ENCODE measurements at regions not wholly inside any gene's neighbourhood (a gene's known extent, or its start where the extent isn't known, plus 50 kb on each side); places are given as distances from the start of the nearest gene placed in this dataset.

DNA sequence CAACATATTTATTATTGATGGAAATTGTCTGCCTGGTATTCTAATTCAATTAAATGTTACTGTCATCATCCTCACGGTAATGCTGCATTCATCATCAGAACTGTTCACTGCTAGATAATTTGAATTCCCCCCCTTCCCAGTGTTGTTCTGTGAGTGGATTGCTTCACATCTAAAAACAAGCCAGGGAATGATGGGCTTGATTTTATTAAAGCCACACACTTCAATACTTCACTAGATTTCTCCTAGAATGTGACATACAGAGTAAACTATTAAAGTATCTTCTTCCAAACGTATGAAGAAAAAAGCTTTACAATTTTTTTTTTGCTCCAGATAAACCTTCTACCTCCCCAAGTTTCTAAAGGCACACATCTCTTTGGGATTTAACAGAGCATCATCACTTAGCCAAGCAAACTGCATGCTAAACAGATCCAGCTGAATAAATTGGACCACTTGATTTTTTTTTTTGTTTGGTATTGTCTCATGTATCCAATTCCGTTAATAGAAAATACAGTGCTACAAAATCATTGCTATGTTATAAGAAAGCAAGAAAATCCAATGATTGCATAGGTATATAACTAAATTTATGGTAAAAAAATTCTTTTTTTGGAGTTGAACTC is 692.4 kb downstream of the MTRR start (continued):
- TF ChIP-seq NFIC (IDR thresholded peaks at IDR 0.05; ENCODE audit: low read depth, low read length), result no peak

DNA sequence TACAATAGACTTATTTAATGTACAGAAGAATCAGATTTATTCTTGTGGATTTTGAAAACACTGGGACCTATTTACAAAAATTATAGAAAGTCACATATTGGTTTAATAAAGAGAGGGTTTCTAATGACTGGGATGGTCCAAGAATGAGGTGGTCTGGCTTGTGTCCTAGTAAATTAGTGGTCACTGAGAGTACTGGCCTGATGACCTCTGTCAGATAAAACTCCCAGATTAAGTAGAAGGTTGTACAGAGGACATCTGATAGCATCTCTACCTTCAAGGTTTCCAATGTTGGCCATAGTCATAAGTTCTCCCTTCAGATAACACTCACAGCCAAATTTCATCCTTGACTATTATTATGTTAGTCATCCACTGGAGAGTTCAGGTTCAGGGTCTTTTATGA is 692.9 kb downstream of the MTRR start:
- no peaks in the 10 kb centered on the region for H3K9me3 ChIP-seq (replicated peaks; ENCODE audit: control insufficient read depth, insufficient read depth, low read length)
- intact Hi-C loops (cut with micrococcal nuclease; ENCODE audit: unreplicated experiment), result no loop called here
- ChIA-PET CTCF (no interaction called here), RAD21 (ENCODE audit: unreplicated experiment) (no interaction called here), SMC1A (ENCODE audit: uncharacterized antibody, unreplicated experiment) (no interaction called here), POLR2A (no interaction called here)
- no peaks in the 10 kb centered on the region for H3K27me3 ChIP-seq (replicated peaks in 1 of 2; ENCODE audit: control insufficient read depth in 2 of 2, insufficient read depth in 2 of 2, low read length in 1 of 2)
- H3K9ac ChIP-seq (ENCODE audit: control insufficient read depth, insufficient read depth, low read length), result no peak overlapping the region
- no peaks in the 10 kb centered on the region for H3K36me3 ChIP-seq (ENCODE audit: control insufficient read depth in 2 of 2, insufficient read depth in 2 of 2, low read length in 1 of 2)
- no peak overlapping the region for H2AFZ ChIP-seq (ENCODE audit: control insufficient read depth, low read depth, low read length)
- in situ Hi-C loops (cut with MboI), result no loop called here
- no peak overlapping the region for H3K4me3 ChIP-seq
- no peaks in the 10 kb centered on the region for H3K4me1 ChIP-seq (ENCODE audit: control insufficient read depth, insufficient read depth, low read length)
- no TSS peak for BruUV-seq (replicated peaks)
- TF ChIP-seq TAF1 (IDR thresholded peaks at IDR 0.05; ENCODE audit: borderline replicate concordance, low read depth, low read length) (no peak), ASH2L (IDR thresholded peaks at IDR 0.05; ENCODE audit: borderline replicate concordance, low read depth) (no peak), KLF5 (IDR thresholded peaks at IDR 0.05; ENCODE audit: partially characterized antibody) (no peak), TARDBP (IDR thresholded peaks at IDR 0.05; ENCODE audit: borderline replicate concordance) (no peak), YBX1 (IDR thresholded peaks at IDR 0.05) (no peak)
- TF ChIP-seq, protein P1, sequence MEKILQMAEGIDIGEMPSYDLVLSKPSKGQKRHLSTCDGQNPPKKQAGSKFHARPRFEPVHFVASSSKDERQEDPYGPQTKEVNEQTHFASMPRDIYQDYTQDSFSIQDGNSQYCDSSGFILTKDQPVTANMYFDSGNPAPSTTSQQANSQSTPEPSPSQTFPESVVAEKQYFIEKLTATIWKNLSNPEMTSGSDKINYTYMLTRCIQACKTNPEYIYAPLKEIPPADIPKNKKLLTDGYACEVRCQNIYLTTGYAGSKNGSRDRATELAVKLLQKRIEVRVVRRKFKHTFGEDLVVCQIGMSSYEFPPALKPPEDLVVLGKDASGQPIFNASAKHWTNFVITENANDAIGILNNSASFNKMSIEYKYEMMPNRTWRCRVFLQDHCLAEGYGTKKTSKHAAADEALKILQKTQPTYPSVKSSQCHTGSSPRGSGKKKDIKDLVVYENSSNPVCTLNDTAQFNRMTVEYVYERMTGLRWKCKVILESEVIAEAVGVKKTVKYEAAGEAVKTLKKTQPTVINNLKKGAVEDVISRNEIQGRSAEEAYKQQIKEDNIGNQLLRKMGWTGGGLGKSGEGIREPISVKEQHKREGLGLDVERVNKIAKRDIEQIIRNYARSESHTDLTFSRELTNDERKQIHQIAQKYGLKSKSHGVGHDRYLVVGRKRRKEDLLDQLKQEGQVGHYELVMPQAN (conservative IDR thresholded peaks at IDR 0.05), result no peak
- H3K79me2 ChIP-seq (ENCODE audit: control insufficient read depth, insufficient read depth, low read length), result no peaks in the 10 kb centered on the region
- ATAC-seq (no peak), FAIRE-seq (no peak), DNase-seq (ENCODE audit: low read depth, low spot score) (no peak)
- no peak overlapping the region for H3K27ac ChIP-seq (ENCODE audit: control insufficient read depth, insufficient read depth)
- no peak overlapping the region for H3K4me2 ChIP-seq (ENCODE audit: control insufficient read depth, insufficient read depth)
- no peaks in the 10 kb centered on the region for H4K20me1 ChIP-seq (ENCODE audit: control insufficient read depth, insufficient read depth)

Data from GM12878 (cell line).